Gastroesophageal sphincter (tissue), 3 donors: ENCODE measurements at regions not wholly inside any gene's neighbourhood (a gene's known extent, or its start where the extent isn't known, plus 50 kb on each side); places are given as distances from the start of the nearest gene placed in this dataset.

Experiments used
- CTCF ChIP-seq, 4 experiments: fragments of 200-600 bp in 2 of 4; fragments of 450-650 bp in 2 of 4; sonication (generic) in 1 of 4; IDR thresholded peaks; one replicate each; pipeline ENCODE4 v1.5.1; 2017 to 2019; ENCODE audit warnings: antibody characterized with exemption in 4 of 4, mild to moderate bottlenecking in 2 of 4, moderate library complexity in 2 of 4
- EP300 ChIP-seq: sonication (generic); formaldehyde crosslinking; IDR thresholded peaks from one replicate; pipeline ENCODE4 v1.6.1; 2017; ENCODE audit warnings: antibody characterized with exemption, mild to moderate bottlenecking

DNA sequence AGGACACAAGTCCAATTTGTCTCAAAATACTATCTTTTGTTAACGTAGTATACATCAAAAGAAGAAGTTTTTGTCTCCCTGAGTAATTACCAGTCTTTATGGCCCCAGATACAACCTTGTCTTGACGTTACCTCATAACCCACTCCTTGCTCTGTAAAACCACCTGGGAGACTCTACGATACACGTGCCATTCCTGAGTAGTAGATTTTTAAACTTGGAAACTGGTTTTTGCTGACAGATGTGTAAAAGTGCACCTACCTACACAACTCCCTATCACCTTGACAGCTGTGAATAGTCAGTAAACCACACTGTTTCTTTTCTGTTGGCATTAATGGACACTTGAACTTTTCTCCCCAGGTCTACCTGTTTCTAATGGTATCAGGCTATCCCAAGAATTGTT lies 51.7 kb upstream of the RARB start:
- TF ChIP-seq CTCF (IDR thresholded peaks at IDR 0.05) (no peak), EP300 (no peak)
